Natural killer cell (primary cell): ENCODE measurements at regions not wholly inside any gene's neighbourhood (a gene's known extent, or its start where the extent isn't known, plus 50 kb on each side); places are given as distances from the start of the nearest gene placed in this dataset.

Source experiments
- ATAC-seq, 3 donors: fragments of 150-1000 bp in 2 of 3; fragments of 200-7000 bp in 1 of 3; cut with Tn5 transposase; 1 replicate in 1 of 3; 2 replicates in 2 of 3; pipeline ENCODE4 v1.10.0; 2021; ENCODE audit warnings: mild to moderate bottlenecking in 2 of 3, moderate library complexity in 2 of 3
- DNase-seq, 2 donors: peaks; one replicate each; pipeline versions ENCODE4 v3.0.0 to v3.0.0-alpha.2; 2013 to 2021; ENCODE audit warnings: mixed read lengths in 1 of 2
- H3K27ac ChIP-seq: one replicate; pipeline ENCODE4 v1.5.1; 2013; ENCODE audit warnings: mild to moderate bottlenecking, low read length
- H3K27me3 ChIP-seq: one replicate; pipeline ENCODE4 v1.6.1; 2013; ENCODE audit warnings: low read length; ENCODE audit not compliant: control insufficient read depth, insufficient read depth
- H3K36me3 ChIP-seq: one replicate; pipeline ENCODE4 v1.6.1; 2013; ENCODE audit warnings: low read length; ENCODE audit not compliant: control insufficient read depth, insufficient read depth
- H3K4me1 ChIP-seq: one replicate; pipeline ENCODE4 v1.6.1; 2013; ENCODE audit warnings: low read length; ENCODE audit not compliant: control insufficient read depth, insufficient read depth
- H3K4me3 ChIP-seq: one replicate; pipeline ENCODE4 v1.5.1; 2013; ENCODE audit warnings: low read length
- H3K9me3 ChIP-seq: one replicate; pipeline ENCODE4 v1.6.1; 2013; ENCODE audit warnings: low read length; ENCODE audit not compliant: control insufficient read depth, insufficient read depth
- H3K27ac Mint-ChIP-seq, 2 donors: one replicate each; pipeline ENCODE4 v1.8.0; 2022; ENCODE audit warnings: mild to moderate bottlenecking in 2 of 2, mixed read lengths in 2 of 2, moderate library complexity in 1 of 2
- H3K27me3 Mint-ChIP-seq, 2 donors: one replicate each; pipeline ENCODE4 v1.8.0; 2022; ENCODE audit warnings: low read depth in 2 of 2, mixed read lengths in 2 of 2
- H3K36me3 Mint-ChIP-seq: one replicate; pipeline ENCODE4 v1.8.0; 2022; ENCODE audit warnings: mixed read lengths
- H3K4me1 Mint-ChIP-seq, 2 donors: one replicate each; pipeline ENCODE4 v1.8.0; 2022; ENCODE audit warnings: mixed read lengths in 2 of 2
- H3K4me3 Mint-ChIP-seq: one replicate; pipeline ENCODE4 v1.8.0; 2022; ENCODE audit warnings: mild to moderate bottlenecking, moderate library complexity, mixed read lengths
- H3K9me3 Mint-ChIP-seq, 2 donors: one replicate each; pipeline ENCODE4 v1.8.0; 2022; ENCODE audit warnings: mixed read lengths in 2 of 2
- CTCF ChIP-seq: fragments of 200-600 bp; IDR thresholded peaks from one replicate; pipeline ENCODE4 v1.8.0; 2022; ENCODE audit warnings: antibody characterized with exemption
- WGBS: methylation state at CpG from one replicate; pipeline ENCODE4 v1.1.7; 2013; ENCODE audit warnings: missing lambda C conversion rate; ENCODE audit not compliant: insufficient coverage; 5-methylcytosine and 5-hydroxymethylcytosine counted together
- intact Hi-C: fragments of 100-400 bp; cut with micrococcal nuclease; formaldehyde crosslinking; loops from one replicate; pipeline ENCODE4 v1.14.2; 2022

- Mint-ChIP-seq H3K36me3 (no peaks in the 10 kb centered on the region), H3K4me3 (no peak overlapping the region), H3K4me1 (no peaks in the 10 kb centered on the region), H3K9me3 (peaks cover 7 to 16% of the 10 kb centered on the region in 2 donors), H3K27me3 (no peaks in the 10 kb centered on the region), H3K27ac (no peak overlapping the region)
- DNase-seq (no peak), ATAC-seq (no peak)
- Histone ChIP-seq H3K27ac (no peak overlapping the region), H3K9me3 (no peaks in the 10 kb centered on the region), H3K4me3 (no peak overlapping the region), H3K36me3 (no peaks in the 10 kb centered on the region), H3K27me3 (no peaks in the 10 kb centered on the region), H3K4me1 (no peaks in the 10 kb centered on the region)
- intact Hi-C loops = no loop called here
- WGBS = no CpG with 5 or more reads among the region's 1 CpG
- TF ChIP-seq CTCF = no peak
Measured at GRCh38 chr13:82447416-82448077, 1434.7 kb downstream of the SLITRK1 start.

GRCh38 chr13:82439159-82439904 is 1442.9 kb downstream of the SLITRK1 start:
- Histone ChIP-seq H3K9me3 (peaks cover 8% of the 10 kb centered on the region), H3K27ac (no peak overlapping the region), H3K36me3 (no peaks in the 10 kb centered on the region), H3K4me1 (no peaks in the 10 kb centered on the region), H3K4me3 (no peak overlapping the region), H3K27me3 (no peaks in the 10 kb centered on the region)
- no peaks in the 10 kb centered on the region for H3K36me3 Mint-ChIP-seq
- no peak overlapping the region for H3K4me3 Mint-ChIP-seq
- no peaks in the 10 kb centered on the region for H3K27me3 Mint-ChIP-seq
- no peak for TF ChIP-seq CTCF
- H3K27ac Mint-ChIP-seq = no peak overlapping the region
- DNase-seq = no peak
- ATAC-seq = no peak
- intact Hi-C loops = no loop called here
- no CpG with 5 or more reads among the region's 1 CpG for WGBS
- H3K4me1 Mint-ChIP-seq = no peaks in the 10 kb centered on the region
- H3K9me3 Mint-ChIP-seq = peaks cover 20 to 21% of the 10 kb centered on the region in 2 donors

- TF ChIP-seq CTCF = no peak
- H3K4me1 ChIP-seq = no peaks in the 10 kb centered on the region
- Mint-ChIP-seq H3K4me3 (no peak overlapping the region), H3K27me3 (no peaks in the 10 kb centered on the region), H3K4me1 (no peaks in the 10 kb centered on the region), H3K27ac (no peak overlapping the region), H3K9me3 (peaks cover 13 to 15% of the 10 kb centered on the region in 2 donors), H3K36me3 (no peaks in the 10 kb centered on the region)
- H3K4me3 ChIP-seq = no peak overlapping the region
- H3K27ac ChIP-seq = no peak overlapping the region
- WGBS = 53% methylated on average over 1 of the region's 1 CpG
- no peak for ATAC-seq
- H3K9me3 ChIP-seq = peaks cover 8% of the 10 kb centered on the region
- DNase-seq = no peak
- H3K36me3 ChIP-seq = no peaks in the 10 kb centered on the region
- intact Hi-C loops = no loop called here
- H3K27me3 ChIP-seq = no peaks in the 10 kb centered on the region
Measured at GRCh38 chr13:82438320-82438719, 1444.0 kb downstream of the SLITRK1 start.
